ENCODE measurements at regions not wholly inside any gene's neighbourhood (a gene's known extent, or its start where the extent isn't known, plus 50 kb on each side); places are given as distances from the start of the nearest gene placed in this dataset.

GRCh38 chr1:233843525-233844204 lies 60.8 kb upstream of the SLC35F3 start:
- no peaks in the 10 kb centered on the region for H3K27me3 ChIP-seq
- no peak overlapping the region for H3K4me3 ChIP-seq
- peaks cover 0 to 19% (median 2%) of the 10 kb centered on the region in 4 donors for H3K9me3 ChIP-seq
- DNase-seq: no peak
- intact Hi-C loops (cut with DNase I; ENCODE audit: low total_unique reads): no loop called here
- H3K36me3 ChIP-seq: no peaks in the 10 kb centered on the region
- H3K4me1 ChIP-seq: no peaks in the 10 kb centered on the region
- TF ChIP-seq CTCF (IDR thresholded peaks at IDR 0.05): no peak
- no peak for TF ChIP-seq EP300 (IDR thresholded peaks at IDR 0.05)
- no peak for TF ChIP-seq POLR2AphosphoS5 (IDR thresholded peaks at IDR 0.05)
- no peak for TF ChIP-seq POLR2A (IDR thresholded peaks at IDR 0.05)
- H3K27ac ChIP-seq: no peak overlapping the region
- WGBS, 5 donors: 71 to 78% (median 76%) methylated on average over 9 of the region's 9 CpGs

GRCh38 chr1:233844275-233844674 lies 60.2 kb upstream of the SLC35F3 start:
- DNase-seq: no peak
- H3K36me3 ChIP-seq: no peaks in the 10 kb centered on the region
- no peak overlapping the region for H3K4me3 ChIP-seq
- no peak overlapping the region for H3K27ac ChIP-seq
- intact Hi-C loops (cut with DNase I; ENCODE audit: low total_unique reads): no loop called here
- H3K4me1 ChIP-seq: no peaks in the 10 kb centered on the region
- TF ChIP-seq POLR2AphosphoS5 (IDR thresholded peaks at IDR 0.05) (no peak), POLR2A (IDR thresholded peaks at IDR 0.05) (no peak), EP300 (IDR thresholded peaks at IDR 0.05) (no peak), CTCF (IDR thresholded peaks at IDR 0.05) (no peak)
- H3K27me3 ChIP-seq: no peaks in the 10 kb centered on the region
- peaks cover 0 to 24% (median 2%) of the 10 kb centered on the region in 4 donors for H3K9me3 ChIP-seq
- 86 to 92% (median 91%) methylated on average over 2 of the region's 2 CpGs for WGBS, 5 donors

GRCh38 chr1:233844692-233845091 lies 59.8 kb upstream of the SLC35F3 start:
- Histone ChIP-seq H3K27ac (no peak overlapping the region), H3K4me1 (no peaks in the 10 kb centered on the region), H3K9me3 (peaks cover 0 to 23% (median 2%) of the 10 kb centered on the region in 4 donors), H3K27me3 (no peaks in the 10 kb centered on the region), H3K4me3 (no peak overlapping the region), H3K36me3 (no peaks in the 10 kb centered on the region)
- intact Hi-C loops (cut with DNase I; ENCODE audit: low total_unique reads): no loop called here
- TF ChIP-seq EP300 (IDR thresholded peaks at IDR 0.05): no peak
- no peak for TF ChIP-seq CTCF (IDR thresholded peaks at IDR 0.05)
- no peak for TF ChIP-seq POLR2A (IDR thresholded peaks at IDR 0.05)
- no peak for TF ChIP-seq POLR2AphosphoS5 (IDR thresholded peaks at IDR 0.05)
- WGBS, 5 donors: 39 to 51% (median 44%) methylated on average over 2 of the region's 2 CpGs
- peak in 1 of 2 donors; percentile 1 for DNase-seq

All from stomach (tissue), 8 donors.